HG02852 (cell line): ENCODE measurements at regions not wholly inside any gene's neighbourhood (a gene's known extent, or its start where the extent isn't known, plus 50 kb on each side); places are given as distances from the start of the nearest gene placed in this dataset.

Source experiments
- ATAC-seq: cut with Tn5 transposase; IDR thresholded peaks from one replicate; pipeline ENCODE4 v1.9.1; 2021; ENCODE audit warnings: mild to moderate bottlenecking, moderate library complexity; ENCODE audit not compliant: unreplicated experiment

GRCh38 chr16:51556694-51557340, 405.7 kb upstream of the SALL1 start:
- ATAC-seq = no peak

GRCh38 chr16:51553910-51554309, 402.8 kb upstream of the SALL1 start:
- no peak for ATAC-seq

GRCh38 chr16:51553314-51553713, 402.2 kb upstream of the SALL1 start:
- no peak for ATAC-seq

GRCh38 chr16:51550800-51551347, 399.8 kb upstream of the SALL1 start:
- no peak for ATAC-seq

- no peak for ATAC-seq
Measured at GRCh38 chr16:51549836-51550235, 398.8 kb upstream of the SALL1 start.

GRCh38 chr16:51545951-51546350, 394.9 kb upstream of the SALL1 start:
- ATAC-seq = no peak

- no peak for ATAC-seq
Measured at GRCh38 chr16:51544851-51545467, 393.9 kb upstream of the SALL1 start.

GRCh38 chr16:51543971-51544370, 392.9 kb upstream of the SALL1 start:
- ATAC-seq = no peak

- no peak for ATAC-seq
Measured at GRCh38 chr16:51542981-51543815, 392.1 kb upstream of the SALL1 start.

- no peak for ATAC-seq
Measured at GRCh38 chr16:51540259-51540658, 389.2 kb upstream of the SALL1 start.

GRCh38 chr16:51538707-51539498, 387.8 kb upstream of the SALL1 start:
- no peak for ATAC-seq

GRCh38 chr16:51535591-51535990, 384.5 kb upstream of the SALL1 start:
- no peak for ATAC-seq

GRCh38 chr16:51532551-51532950, 381.5 kb upstream of the SALL1 start:
- ATAC-seq = no peak

- no peak for ATAC-seq
Measured at GRCh38 chr16:51531271-51531670, 380.2 kb upstream of the SALL1 start.

GRCh38 chr16:51527349-51527748, 376.3 kb upstream of the SALL1 start:
- ATAC-seq = no peak

GRCh38 chr16:51526621-51527020, 375.6 kb upstream of the SALL1 start:
- ATAC-seq = no peak

- no peak for ATAC-seq
Measured at GRCh38 chr16:51524555-51525373, 373.7 kb upstream of the SALL1 start.

- ATAC-seq = no peak
Measured at GRCh38 chr16:51524070-51524469, 373.0 kb upstream of the SALL1 start.

GRCh38 chr16:51523400-51523799, 372.3 kb upstream of the SALL1 start:
- no peak for ATAC-seq

- no peak for ATAC-seq
Measured at GRCh38 chr16:51522902-51523301, 371.8 kb upstream of the SALL1 start.
